ENCODE measurements at regions not wholly inside any gene's neighbourhood (a gene's known extent, or its start where the extent isn't known, plus 50 kb on each side); places are given as distances from the start of the nearest gene placed in this dataset.
"Not testable (repeated sequence)": the region's sequence is repeated elsewhere in the genome, so short reads cannot be mapped to it uniquely, and the experiment has no call there.

- not testable (repeated sequence) for DNase-seq
Measured at GRCh38 chr7:155397758-155398714, 59.9 kb upstream of the EN2 start.

DNA sequence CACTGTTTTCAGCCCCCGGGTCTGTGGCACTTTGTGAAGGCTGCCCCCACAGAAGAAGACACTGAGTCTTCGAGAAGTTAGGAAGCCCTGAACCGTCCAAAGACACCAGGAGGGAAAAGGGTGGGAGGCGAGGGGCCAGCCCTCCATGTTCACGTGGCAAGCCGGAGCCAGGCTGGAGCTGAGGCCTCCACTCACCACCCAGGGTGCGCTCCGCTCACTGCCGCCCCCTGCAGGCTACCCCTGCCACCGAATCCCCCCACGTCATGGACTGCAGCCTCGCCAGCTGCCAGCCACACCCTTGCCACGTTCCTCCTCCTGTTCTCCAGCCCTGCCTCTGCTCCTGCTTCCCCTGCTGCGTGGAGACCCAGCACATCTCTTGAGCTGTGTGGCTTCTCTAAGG lies 59.0 kb upstream of the EN2 start:
- no peak for DNase-seq

DNA sequence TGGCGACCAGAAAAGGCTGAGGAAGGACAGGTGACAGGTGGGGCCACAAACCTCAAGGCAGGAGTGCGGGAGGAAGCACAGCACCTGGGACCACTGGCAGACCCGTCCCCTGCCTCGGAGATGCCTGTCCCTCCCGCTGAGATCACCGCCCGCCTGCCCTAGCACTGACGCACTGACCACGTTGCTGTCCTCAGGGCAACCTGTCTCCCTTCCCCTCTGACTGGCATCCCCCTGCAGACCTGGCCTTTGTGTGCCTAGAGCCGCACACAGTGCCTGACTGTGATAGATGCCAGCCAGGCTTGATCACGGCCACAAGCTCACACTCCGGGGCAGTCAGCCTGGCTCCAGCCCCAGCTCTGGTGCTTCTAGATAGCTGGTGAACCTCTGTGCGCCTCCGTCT lies 58.4 kb upstream of the EN2 start:
- no peak for DNase-seq

DNA sequence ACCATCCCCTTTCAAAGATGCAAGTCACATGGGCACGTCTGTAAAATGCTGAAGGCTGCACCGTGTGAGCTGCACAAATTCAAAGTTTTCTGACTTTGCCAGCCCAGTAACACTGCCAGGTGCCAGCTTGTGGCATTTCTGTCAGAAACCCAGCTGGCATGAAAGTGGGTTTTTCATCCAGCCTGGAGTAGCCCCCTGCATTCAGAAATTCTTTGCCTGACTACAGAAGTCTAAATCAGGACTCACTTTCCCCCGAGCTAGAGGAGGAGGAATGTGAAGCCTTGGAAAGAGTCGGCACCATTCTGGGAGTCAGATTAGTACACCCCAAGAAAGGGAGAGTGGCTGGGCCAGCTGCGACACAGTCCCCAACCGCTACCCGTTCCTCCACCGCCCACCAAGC lies 56.7 kb upstream of the EN2 start:
- DNase-seq: no peak

DNA sequence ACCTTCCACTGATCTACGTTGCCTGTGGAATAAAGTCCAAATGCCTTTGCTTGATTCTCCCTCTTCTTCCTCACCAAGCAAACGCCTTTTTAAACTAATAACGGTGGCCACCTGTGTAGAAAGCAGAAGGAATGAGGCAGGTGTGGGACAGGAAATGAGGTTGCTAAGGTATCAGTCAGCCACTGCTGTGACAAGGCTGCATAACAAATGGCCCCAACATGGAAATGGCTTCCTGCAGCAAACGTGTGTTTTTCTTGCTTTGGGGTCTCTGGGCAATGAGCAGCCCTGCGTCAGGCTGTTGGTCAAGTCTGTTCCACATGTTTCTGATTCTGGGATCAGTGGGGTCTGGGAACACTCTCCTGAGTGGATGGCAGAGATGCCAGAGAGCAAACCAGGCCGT lies 56.0 kb upstream of the EN2 start:
- no peak for DNase-seq

- no peak for DNase-seq
Measured at GRCh38 chr7:155402941-155403340, 55.0 kb upstream of the EN2 start.

DNA sequence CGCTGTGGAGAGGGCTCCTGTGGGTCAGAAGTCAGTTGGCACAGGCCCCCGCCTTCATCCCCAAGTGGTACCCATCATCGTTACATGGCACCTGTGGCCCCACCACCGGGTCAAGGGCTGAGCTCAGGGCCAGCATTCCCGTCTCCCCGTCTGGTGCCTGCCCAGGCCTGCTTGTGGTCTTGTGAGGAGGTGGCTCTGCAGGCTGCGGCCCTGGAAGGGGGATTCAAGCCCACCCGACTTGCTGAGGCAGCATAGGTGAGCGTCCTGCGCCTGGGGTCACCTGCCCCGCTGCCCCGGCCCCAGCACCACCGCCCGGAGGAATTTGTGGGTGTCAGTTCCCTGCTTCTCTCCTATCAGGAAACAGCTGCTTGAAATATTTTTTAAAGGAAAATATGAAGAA lies 53.0 kb upstream of the EN2 start:
- no peak for DNase-seq

GRCh38 chr7:155405399-155406318 lies 52.3 kb upstream of the EN2 start:
- DNase-seq: no peak

- no peak for DNase-seq
Measured at GRCh38 chr7:155407799-155408198, 50.1 kb upstream of the EN2 start.
